ENCODE measurements at regions not wholly inside any gene's neighbourhood (a gene's known extent, or its start where the extent isn't known, plus 50 kb on each side); places are given as distances from the start of the nearest gene placed in this dataset.

GRCh38 chr3:28081533-28081947 is 159.9 kb upstream of the CMC1 start:
- TF ChIP-seq CTCF (IDR thresholded peaks at IDR 0.05), result no peak
- no peak for TF ChIP-seq POLR2AphosphoS5 (IDR thresholded peaks at IDR 0.05; ENCODE audit: insufficient read depth in 1 of 2, low read depth in 1 of 2)
